Ovary (tissue), 3 donors: ENCODE measurements at regions not wholly inside any gene's neighbourhood (a gene's known extent, or its start where the extent isn't known, plus 50 kb on each side); places are given as distances from the start of the nearest gene placed in this dataset.

ENCODE experiments used
- CTCF ChIP-seq, 3 donors: fragments of 450-650 bp in 2 of 3; fragments of 200-600 bp in 1 of 3; IDR thresholded peaks; one replicate each; pipeline versions ENCODE4 v1.5.1 to v1.8.0; 2016 to 2022; ENCODE audit warnings: antibody characterized with exemption in 3 of 3, mild to moderate bottlenecking in 1 of 3
- EP300 ChIP-seq: sonication (generic); formaldehyde crosslinking; IDR thresholded peaks from one replicate; pipeline ENCODE4 v1.6.1; 2017; ENCODE audit warnings: antibody characterized with exemption
- POLR2A ChIP-seq: fragments of 450-650 bp; IDR thresholded peaks from one replicate; pipeline ENCODE4 v1.6.1; 2017; ENCODE audit warnings: antibody characterized with exemption, mild to moderate bottlenecking, moderate library complexity
- donor health status: DM: no; HTN: no; CAD: no.

DNA sequence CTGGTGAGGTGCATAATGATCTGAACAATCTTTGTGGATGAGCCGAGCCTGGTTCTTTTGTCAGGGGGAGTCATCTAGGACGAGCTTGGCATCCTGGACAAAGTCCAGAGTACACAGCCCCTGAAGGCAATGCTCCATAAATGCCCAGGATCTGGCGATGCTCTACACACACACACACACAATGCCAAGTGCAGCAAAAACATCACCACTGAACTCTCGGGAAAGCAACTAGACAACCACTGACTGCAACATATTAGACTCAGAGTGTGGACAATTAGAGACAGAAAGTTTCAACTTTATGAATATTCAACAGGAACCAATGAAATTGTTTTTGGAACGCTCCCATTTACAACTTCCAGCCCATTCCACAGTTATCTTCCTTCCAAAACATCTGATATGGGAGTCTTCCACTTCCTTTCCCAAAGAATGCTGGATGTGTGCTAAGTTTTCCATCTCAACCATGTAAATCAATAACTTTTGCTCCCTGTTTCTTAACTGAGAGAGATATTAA, 227.6 kb upstream of the ANKRD55 start:
- TF ChIP-seq POLR2A, result no peak
- TF ChIP-seq CTCF (IDR thresholded peaks at IDR 0.05), result no peak
- no peak for TF ChIP-seq EP300
